Upper lobe of left lung (tissue), 4 donors: ENCODE measurements at regions not wholly inside any gene's neighbourhood (a gene's known extent, or its start where the extent isn't known, plus 50 kb on each side); places are given as distances from the start of the nearest gene placed in this dataset.

Experiments
- EP300 ChIP-seq, 4 donors: sonication (generic); formaldehyde crosslinking; IDR thresholded peaks; one replicate each; pipeline ENCODE4 v1.5.1; 2017; ENCODE audit warnings: antibody characterized with exemption in 4 of 4, control low read depth in 2 of 4
- POLR2A ChIP-seq, 4 donors: fragments of 450-650 bp; IDR thresholded peaks; one replicate each; pipeline ENCODE4 v1.5.1; 2016 to 2017; ENCODE audit warnings: antibody characterized with exemption in 4 of 4, mild to moderate bottlenecking in 2 of 4
- TF ChIP-seq, protein P1 (sequence below), 6 experiments: fragments of 450-650 bp in 4 of 6; fragments of 200-600 bp in 2 of 6; sonication (generic) in 2 of 6; IDR thresholded peaks; one replicate each; pipeline ENCODE4 v1.5.1; 2016 to 2019; ENCODE audit warnings: antibody characterized with exemption in 6 of 6

DNA sequence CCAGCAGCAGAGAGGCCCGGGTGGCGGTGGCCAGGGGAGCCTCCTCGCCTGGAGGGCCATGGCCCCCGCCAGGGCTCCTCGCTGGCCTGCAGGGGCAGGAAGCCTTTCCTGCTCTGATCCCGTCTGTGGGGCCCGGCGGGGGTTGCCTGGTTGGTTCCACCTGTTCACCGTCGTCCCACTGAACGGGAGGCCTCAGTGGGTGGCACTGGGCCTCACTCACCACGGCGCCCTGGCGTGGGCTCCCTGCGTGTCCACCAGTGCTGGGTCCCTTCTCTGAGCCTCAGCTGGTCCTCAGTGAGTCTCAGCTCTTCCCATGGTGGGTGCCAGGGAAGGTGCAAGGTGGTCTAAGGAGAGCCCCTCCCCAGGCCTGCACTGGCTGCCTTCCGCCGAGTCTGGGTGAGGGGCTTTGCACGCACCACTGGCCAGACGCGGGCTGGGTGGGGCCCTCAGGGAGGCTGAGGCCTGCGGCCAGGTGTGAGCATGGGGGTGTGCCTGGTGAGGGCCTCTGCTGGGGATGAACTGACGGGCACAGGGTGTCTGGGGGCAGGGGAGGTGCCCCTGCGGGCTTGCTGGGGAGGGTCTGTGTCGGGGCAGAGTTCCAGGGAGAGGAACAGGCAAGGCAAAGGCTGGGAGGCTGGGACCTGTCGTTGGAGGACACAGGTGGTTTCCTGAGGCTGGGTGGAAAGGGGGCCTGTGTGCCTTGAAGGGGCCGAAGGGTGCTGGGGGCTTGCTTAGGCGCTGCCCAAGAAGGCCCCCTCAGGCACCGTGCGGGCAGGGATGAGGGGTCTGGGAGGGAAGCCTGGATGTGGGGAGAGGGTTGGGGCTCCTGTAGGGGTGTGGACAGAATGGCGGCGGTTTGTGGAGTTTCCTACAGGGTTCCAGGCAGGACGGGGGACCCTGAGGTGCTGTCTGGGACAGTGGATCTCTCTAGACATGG, 339.8 kb downstream of the TMEM121 start:
- TF ChIP-seq, protein P1, sequence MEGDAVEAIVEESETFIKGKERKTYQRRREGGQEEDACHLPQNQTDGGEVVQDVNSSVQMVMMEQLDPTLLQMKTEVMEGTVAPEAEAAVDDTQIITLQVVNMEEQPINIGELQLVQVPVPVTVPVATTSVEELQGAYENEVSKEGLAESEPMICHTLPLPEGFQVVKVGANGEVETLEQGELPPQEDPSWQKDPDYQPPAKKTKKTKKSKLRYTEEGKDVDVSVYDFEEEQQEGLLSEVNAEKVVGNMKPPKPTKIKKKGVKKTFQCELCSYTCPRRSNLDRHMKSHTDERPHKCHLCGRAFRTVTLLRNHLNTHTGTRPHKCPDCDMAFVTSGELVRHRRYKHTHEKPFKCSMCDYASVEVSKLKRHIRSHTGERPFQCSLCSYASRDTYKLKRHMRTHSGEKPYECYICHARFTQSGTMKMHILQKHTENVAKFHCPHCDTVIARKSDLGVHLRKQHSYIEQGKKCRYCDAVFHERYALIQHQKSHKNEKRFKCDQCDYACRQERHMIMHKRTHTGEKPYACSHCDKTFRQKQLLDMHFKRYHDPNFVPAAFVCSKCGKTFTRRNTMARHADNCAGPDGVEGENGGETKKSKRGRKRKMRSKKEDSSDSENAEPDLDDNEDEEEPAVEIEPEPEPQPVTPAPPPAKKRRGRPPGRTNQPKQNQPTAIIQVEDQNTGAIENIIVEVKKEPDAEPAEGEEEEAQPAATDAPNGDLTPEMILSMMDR (IDR thresholded peaks at IDR 0.05): no peak
- TF ChIP-seq EP300 (IDR thresholded peaks at IDR 0.05) (no peak), POLR2A (IDR thresholded peaks at IDR 0.05) (no peak)
